COLO668 (cell line): ENCODE measurements at regions not wholly inside any gene's neighbourhood (a gene's known extent, or its start where the extent isn't known, plus 50 kb on each side); places are given as distances from the start of the nearest gene placed in this dataset.
"Not testable (repeated sequence)": the region's sequence is repeated elsewhere in the genome, so short reads cannot be mapped to it uniquely, and the experiment has no call there.

Experiments
- DNase-seq: peaks from one replicate; lab custom pipeline; 2025; ENCODE audit not compliant: unreplicated experiment; lab: John Stamatoyannopoulos, UW

- no peak for DNase-seq
These were observed 159.4 kb downstream of the HS3ST3A1 start for GRCh38 chr17:13442361-13442760.

- DNase-seq: no peak
These were observed 159.9 kb downstream of the HS3ST3A1 start for GRCh38 chr17:13441873-13442272.

- peak; percentile 34 for DNase-seq
These were observed 163.6 kb downstream of the HS3ST3A1 start for GRCh38 chr17:13437966-13438779.

- DNase-seq: no peak
These were observed 166.5 kb downstream of the HS3ST3A1 start for GRCh38 chr17:13435230-13435629.

- no peak for DNase-seq
These were observed 172.5 kb downstream of the HS3ST3A1 start for GRCh38 chr17:13429201-13429600.

- DNase-seq: no peak
These were observed 173.1 kb downstream of the HS3ST3A1 start for GRCh38 chr17:13428611-13429042.

GRCh38 chr17:13426991-13427390 is 174.7 kb downstream of the HS3ST3A1 start:
- DNase-seq: no peak

GRCh38 chr17:13425390-13425789 is 176.3 kb downstream of the HS3ST3A1 start:
- no peak for DNase-seq

GRCh38 chr17:13421581-13422130 is 180.1 kb downstream of the HS3ST3A1 start:
- no peak for DNase-seq

- peak; percentile 0 for DNase-seq
These were observed 180.9 kb downstream of the HS3ST3A1 start for GRCh38 chr17:13420878-13421277.

GRCh38 chr17:13420418-13420826 is 181.3 kb downstream of the HS3ST3A1 start:
- DNase-seq: peak; percentile 1

GRCh38 chr17:13419676-13420075 is 182.1 kb downstream of the HS3ST3A1 start:
- no peak for DNase-seq

- DNase-seq: no peak
These were observed 182.8 kb downstream of the HS3ST3A1 start for GRCh38 chr17:13418891-13419290.

GRCh38 chr17:13417381-13417950 is 184.3 kb downstream of the HS3ST3A1 start:
- DNase-seq: no peak

- DNase-seq: no peak
These were observed 184.9 kb downstream of the HS3ST3A1 start for GRCh38 chr17:13416748-13417363.

GRCh38 chr17:13415871-13416416 is 185.8 kb downstream of the HS3ST3A1 start:
- DNase-seq: no peak

- not testable (repeated sequence) for DNase-seq
These were observed 186.5 kb downstream of the HS3ST3A1 start for GRCh38 chr17:13415200-13415599.

- DNase-seq: no peak
These were observed 188.7 kb downstream of the HS3ST3A1 start for GRCh38 chr17:13413001-13413400.

GRCh38 chr17:13410874-13411273 is 190.9 kb downstream of the HS3ST3A1 start:
- no peak for DNase-seq

- no peak for DNase-seq
These were observed 191.5 kb downstream of the HS3ST3A1 start for GRCh38 chr17:13410214-13410613.

- DNase-seq: no peak
These were observed 192.3 kb downstream of the HS3ST3A1 start for GRCh38 chr17:13409455-13409854.
